ENCODE measurements at regions not wholly inside any gene's neighbourhood (a gene's known extent, or its start where the extent isn't known, plus 50 kb on each side); places are given as distances from the start of the nearest gene placed in this dataset.

DNA sequence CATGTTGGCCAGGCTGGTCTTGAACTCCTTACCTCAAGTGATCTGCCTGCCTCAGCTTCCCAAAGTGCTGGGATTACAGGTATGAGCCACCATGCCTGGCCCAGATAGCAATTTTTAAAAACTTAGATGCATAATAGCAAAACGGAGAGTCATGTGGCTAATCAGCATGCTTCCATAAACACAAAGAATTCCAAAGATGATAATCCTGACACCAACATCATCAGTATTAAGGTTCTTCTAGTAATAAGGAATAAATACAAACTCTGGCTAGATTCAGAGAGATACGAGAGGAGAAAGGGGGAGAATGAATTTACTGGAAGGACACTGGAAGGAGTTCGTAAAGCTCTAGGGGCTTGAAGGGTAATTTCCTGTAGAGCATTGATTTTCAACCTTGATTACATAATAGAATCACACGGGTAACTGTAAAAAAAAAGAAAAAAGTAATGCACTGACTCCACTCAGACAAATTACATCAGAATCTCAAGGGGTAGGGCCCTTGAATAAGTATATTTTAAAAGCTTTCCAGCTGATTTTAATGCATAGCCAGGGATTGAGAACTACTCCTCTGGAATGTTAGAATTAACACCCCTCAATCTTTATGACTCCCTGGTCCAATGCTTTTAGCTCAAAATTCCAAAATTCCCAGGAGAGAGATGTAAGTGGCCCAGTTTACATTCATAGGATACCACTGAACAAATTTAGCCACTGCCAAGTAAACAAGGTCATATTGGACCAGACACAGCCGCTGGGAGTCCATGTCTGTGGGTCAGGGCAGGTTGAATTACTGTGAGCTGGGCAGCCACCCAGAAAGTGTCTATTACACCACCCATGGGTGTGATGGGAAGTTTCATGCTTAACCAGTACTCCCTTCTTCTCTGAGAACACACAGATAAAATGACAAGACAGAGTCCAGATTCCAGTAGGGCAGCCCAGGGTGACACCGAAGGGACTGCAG, 243.9 kb downstream of the TBL1XR1 start:
- TF ChIP-seq, protein P1, sequence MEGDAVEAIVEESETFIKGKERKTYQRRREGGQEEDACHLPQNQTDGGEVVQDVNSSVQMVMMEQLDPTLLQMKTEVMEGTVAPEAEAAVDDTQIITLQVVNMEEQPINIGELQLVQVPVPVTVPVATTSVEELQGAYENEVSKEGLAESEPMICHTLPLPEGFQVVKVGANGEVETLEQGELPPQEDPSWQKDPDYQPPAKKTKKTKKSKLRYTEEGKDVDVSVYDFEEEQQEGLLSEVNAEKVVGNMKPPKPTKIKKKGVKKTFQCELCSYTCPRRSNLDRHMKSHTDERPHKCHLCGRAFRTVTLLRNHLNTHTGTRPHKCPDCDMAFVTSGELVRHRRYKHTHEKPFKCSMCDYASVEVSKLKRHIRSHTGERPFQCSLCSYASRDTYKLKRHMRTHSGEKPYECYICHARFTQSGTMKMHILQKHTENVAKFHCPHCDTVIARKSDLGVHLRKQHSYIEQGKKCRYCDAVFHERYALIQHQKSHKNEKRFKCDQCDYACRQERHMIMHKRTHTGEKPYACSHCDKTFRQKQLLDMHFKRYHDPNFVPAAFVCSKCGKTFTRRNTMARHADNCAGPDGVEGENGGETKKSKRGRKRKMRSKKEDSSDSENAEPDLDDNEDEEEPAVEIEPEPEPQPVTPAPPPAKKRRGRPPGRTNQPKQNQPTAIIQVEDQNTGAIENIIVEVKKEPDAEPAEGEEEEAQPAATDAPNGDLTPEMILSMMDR (IDR thresholded peaks at IDR 0.05; ENCODE audit: unreplicated experiment), result no peak
- DNase-seq (ENCODE audit: unreplicated experiment), result peak; percentile 70
- Mint-ChIP-seq H3K36me3 (ENCODE audit: insufficient read depth, unreplicated experiment) (no peaks in the 10 kb centered on the region), H3K27ac (ENCODE audit: low read depth, unreplicated experiment) (no peak overlapping the region), H3K9me3 (ENCODE audit: unreplicated experiment) (no peaks in the 10 kb centered on the region), H3K4me1 (ENCODE audit: insufficient read depth, unreplicated experiment) (peaks cover 32% of the 10 kb centered on the region), H3K4me3 (ENCODE audit: unreplicated experiment) (no peak overlapping the region), H3K27me3 (ENCODE audit: insufficient read depth, unreplicated experiment) (no peaks in the 10 kb centered on the region)
- ChIA-PET CTCF (interaction anchor here (1.5 kb wide), 1 partner anchor 81 kb away, joined by 5 read pairs; no protein-coding TSS in a partner anchor), POLR2A (interaction anchor here (0.6 kb wide), 1 partner anchor 25 kb away, joined by 3 read pairs; no protein-coding TSS in a partner anchor)
- intact Hi-C loops (cut with micrococcal nuclease), result no loop called here
- BruUV-seq (replicated peaks), result no TSS peak

DNA sequence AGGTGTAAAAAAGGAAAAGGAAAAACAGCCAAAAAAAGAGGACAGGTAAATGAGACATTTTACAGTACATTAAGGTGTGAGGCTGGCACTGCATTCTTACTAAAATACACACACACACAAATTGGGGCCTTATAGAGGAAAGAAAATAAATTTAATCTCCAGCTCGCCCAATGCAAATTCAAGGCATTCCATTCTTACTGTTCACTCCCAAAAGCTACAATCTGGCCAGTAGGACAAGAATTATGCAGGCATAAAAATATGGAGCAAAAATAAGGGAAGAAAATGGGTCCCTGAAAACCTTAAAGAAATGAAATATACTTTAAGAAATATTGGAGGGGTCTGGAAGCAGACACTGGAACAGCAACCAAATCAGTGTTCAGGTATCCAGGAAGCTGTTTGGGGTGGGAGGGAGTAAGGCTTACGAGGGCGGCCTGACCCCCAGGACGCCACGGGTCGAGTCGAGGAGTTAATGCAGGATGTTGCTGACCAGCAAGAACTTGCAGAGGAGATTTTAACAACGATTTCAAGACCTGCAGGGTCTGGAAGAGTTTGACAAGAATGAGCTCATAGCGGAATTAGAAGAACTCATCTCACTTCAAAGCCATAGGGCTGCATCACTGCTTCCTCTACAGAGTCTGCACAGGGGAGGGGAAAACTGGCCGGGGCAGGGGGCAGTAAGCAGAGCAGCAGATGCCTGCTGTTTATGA, 245.5 kb downstream of the TBL1XR1 start:
- BruUV-seq (replicated peaks), result no TSS peak
- no peaks in the 10 kb centered on the region for H3K27me3 Mint-ChIP-seq (ENCODE audit: insufficient read depth, unreplicated experiment)
- H3K9me3 Mint-ChIP-seq (ENCODE audit: unreplicated experiment), result no peaks in the 10 kb centered on the region
- no peaks in the 10 kb centered on the region for H3K36me3 Mint-ChIP-seq (ENCODE audit: insufficient read depth, unreplicated experiment)
- ChIA-PET CTCF (interaction anchor here (0.6 to 1.4 kb wide), 5 partner anchors 13 to 487 kb away, joined by 3 to 6 read pairs (median 3); no protein-coding TSS in a partner anchor), POLR2A (interaction anchor here (0.6 kb wide), 2 partner anchors 106 to 1427 kb away, joined by 3 read pairs; no protein-coding TSS in a partner anchor)
- H3K4me3 Mint-ChIP-seq (ENCODE audit: unreplicated experiment), result no peak overlapping the region
- DNase-seq (ENCODE audit: unreplicated experiment), result no peak
- peaks cover 37% of the 10 kb centered on the region for H3K4me1 Mint-ChIP-seq (ENCODE audit: insufficient read depth, unreplicated experiment)
- peak overlapping the region; percentile 79 for H3K27ac Mint-ChIP-seq (ENCODE audit: low read depth, unreplicated experiment)
- TF ChIP-seq, protein P1 (IDR thresholded peaks at IDR 0.05; ENCODE audit: unreplicated experiment), result no peak
- intact Hi-C loops (cut with micrococcal nuclease), result no loop called here

- Mint-ChIP-seq H3K27ac (ENCODE audit: low read depth, unreplicated experiment) (peak overlapping the region; percentile 79), H3K4me1 (ENCODE audit: insufficient read depth, unreplicated experiment) (peaks cover 37% of the 10 kb centered on the region), H3K9me3 (ENCODE audit: unreplicated experiment) (no peaks in the 10 kb centered on the region), H3K36me3 (ENCODE audit: insufficient read depth, unreplicated experiment) (no peaks in the 10 kb centered on the region), H3K4me3 (ENCODE audit: unreplicated experiment) (peak overlapping the region; percentile 47), H3K27me3 (ENCODE audit: insufficient read depth, unreplicated experiment) (no peaks in the 10 kb centered on the region)
- BruUV-seq (replicated peaks), result no TSS peak
- TF ChIP-seq, protein P1 (IDR thresholded peaks at IDR 0.05; ENCODE audit: unreplicated experiment), result no peak
- CTCF ChIA-PET, result interaction anchor here (0.6 to 1.4 kb wide), 4 partner anchors 13 to 487 kb away, joined by 3 to 6 read pairs (median 4); no protein-coding TSS in a partner anchor
- POLR2A ChIA-PET, result interaction anchor here (0.6 kb wide), 1 partner anchor 1427 kb away, joined by 3 read pairs; no protein-coding TSS in a partner anchor
- DNase-seq (ENCODE audit: unreplicated experiment), result no peak
- intact Hi-C loops (cut with micrococcal nuclease), result no loop called here
Observed at GRCh38 chr3:176951144-176951543, 246.1 kb downstream of the TBL1XR1 start.

DNA sequence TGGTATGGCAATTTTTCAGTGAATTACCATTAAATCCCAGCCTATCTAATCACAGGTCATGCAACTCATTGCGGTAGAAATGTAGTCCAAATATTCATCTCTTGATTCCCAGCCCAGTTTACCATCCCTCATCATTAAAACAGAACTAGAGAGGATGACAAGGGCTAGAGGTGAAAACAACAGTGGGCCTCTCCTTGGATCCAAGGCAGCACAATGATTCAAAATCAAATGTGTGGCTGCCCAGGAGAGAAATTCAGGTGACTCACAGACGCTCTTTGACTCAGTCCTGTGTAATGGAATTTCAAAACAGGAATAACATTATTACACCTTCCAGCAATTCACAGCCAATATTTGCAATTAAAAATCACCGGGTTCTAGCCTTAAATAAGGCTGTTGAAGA, 246.5 kb downstream of the TBL1XR1 start:
- TF ChIP-seq, protein P1 (IDR thresholded peaks at IDR 0.05; ENCODE audit: unreplicated experiment), result no peak
- peak overlapping the region; percentile 47 for H3K4me3 Mint-ChIP-seq (ENCODE audit: unreplicated experiment)
- ChIA-PET POLR2A (interaction anchor here (0.6 kb wide), 1 partner anchor 1428 kb away, joined by 3 read pairs; no protein-coding TSS in a partner anchor), CTCF (interaction anchor here (0.6 kb wide), 1 partner anchor 335 kb away, joined by 3 read pairs; no protein-coding TSS in a partner anchor)
- H3K9me3 Mint-ChIP-seq (ENCODE audit: unreplicated experiment), result no peaks in the 10 kb centered on the region
- intact Hi-C loops (cut with micrococcal nuclease), result no loop called here
- BruUV-seq (replicated peaks), result no TSS peak
- peak overlapping the region; percentile 79 for H3K27ac Mint-ChIP-seq (ENCODE audit: low read depth, unreplicated experiment)
- peak; percentile 86 for DNase-seq (ENCODE audit: unreplicated experiment)
- H3K27me3 Mint-ChIP-seq (ENCODE audit: insufficient read depth, unreplicated experiment), result no peaks in the 10 kb centered on the region
- no peaks in the 10 kb centered on the region for H3K36me3 Mint-ChIP-seq (ENCODE audit: insufficient read depth, unreplicated experiment)
- H3K4me1 Mint-ChIP-seq (ENCODE audit: insufficient read depth, unreplicated experiment), result peaks cover 37% of the 10 kb centered on the region

Measured in MCF 10A (cell line).